ENCODE measurements at regions not wholly inside any gene's neighbourhood (a gene's known extent, or its start where the extent isn't known, plus 50 kb on each side); places are given as distances from the start of the nearest gene placed in this dataset.

DNA sequence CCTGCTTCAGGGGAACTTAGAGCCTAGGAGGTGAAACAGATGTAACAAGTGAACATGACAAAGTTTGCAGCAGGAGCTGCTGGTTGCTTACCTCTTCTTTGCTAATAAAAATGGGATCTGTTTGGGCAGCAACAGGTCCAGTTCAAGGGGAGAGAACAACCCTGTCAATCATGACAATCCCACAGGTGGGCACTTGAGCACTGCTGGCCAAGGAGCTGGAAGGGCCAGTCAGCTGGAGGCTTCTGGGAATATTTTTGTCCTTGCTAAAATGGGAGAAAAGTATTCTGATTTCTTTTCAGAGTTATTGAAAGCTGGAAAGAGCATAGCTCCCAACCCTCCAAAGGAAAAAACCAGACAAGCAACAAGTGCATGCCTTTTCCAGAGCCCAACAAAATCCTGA lies 477.7 kb upstream of the SULF2 start:
- TF ChIP-seq, protein P1, sequence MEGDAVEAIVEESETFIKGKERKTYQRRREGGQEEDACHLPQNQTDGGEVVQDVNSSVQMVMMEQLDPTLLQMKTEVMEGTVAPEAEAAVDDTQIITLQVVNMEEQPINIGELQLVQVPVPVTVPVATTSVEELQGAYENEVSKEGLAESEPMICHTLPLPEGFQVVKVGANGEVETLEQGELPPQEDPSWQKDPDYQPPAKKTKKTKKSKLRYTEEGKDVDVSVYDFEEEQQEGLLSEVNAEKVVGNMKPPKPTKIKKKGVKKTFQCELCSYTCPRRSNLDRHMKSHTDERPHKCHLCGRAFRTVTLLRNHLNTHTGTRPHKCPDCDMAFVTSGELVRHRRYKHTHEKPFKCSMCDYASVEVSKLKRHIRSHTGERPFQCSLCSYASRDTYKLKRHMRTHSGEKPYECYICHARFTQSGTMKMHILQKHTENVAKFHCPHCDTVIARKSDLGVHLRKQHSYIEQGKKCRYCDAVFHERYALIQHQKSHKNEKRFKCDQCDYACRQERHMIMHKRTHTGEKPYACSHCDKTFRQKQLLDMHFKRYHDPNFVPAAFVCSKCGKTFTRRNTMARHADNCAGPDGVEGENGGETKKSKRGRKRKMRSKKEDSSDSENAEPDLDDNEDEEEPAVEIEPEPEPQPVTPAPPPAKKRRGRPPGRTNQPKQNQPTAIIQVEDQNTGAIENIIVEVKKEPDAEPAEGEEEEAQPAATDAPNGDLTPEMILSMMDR (IDR thresholded peaks at IDR 0.05), result no peak
- H3K4me3 ChIP-seq (ENCODE audit: low read depth in 1 of 2, low read length in 1 of 2), result no peak overlapping the region
- H3K9me3 ChIP-seq, result no peaks in the 10 kb centered on the region
- H3K27me3 ChIP-seq, result peaks cover 7% of the 10 kb centered on the region
- no peak overlapping the region for H3K27ac ChIP-seq
- H3K36me3 ChIP-seq, result no peaks in the 10 kb centered on the region
- no peaks in the 10 kb centered on the region for H3K4me1 ChIP-seq (ENCODE audit: control insufficient read depth in 1 of 2, insufficient read depth in 1 of 2, low read depth in 1 of 2, low read length in 1 of 2)

DNA sequence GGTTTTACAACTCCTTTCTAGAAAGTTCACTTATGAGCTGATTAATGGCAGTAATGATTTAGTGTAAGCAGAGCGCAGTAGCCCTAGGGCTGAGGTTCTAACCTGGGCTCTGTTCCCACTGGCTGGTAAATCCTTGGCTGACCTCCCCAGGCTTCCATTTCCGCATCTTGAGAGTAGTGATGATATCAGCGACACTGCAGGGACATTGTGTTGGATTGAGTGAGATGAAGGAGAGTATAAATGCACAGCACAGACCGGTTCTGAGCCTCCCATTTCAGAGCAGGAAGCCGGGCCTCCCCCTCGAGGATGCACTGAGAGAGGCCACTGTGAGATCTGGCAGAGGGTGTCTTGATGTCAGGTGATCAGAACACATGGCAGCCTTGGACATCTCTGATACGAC lies 477.2 kb upstream of the SULF2 start:
- no peaks in the 10 kb centered on the region for H3K36me3 ChIP-seq
- H3K27ac ChIP-seq, result no peak overlapping the region
- H3K9me3 ChIP-seq, result no peaks in the 10 kb centered on the region
- H3K4me1 ChIP-seq (ENCODE audit: control insufficient read depth in 1 of 2, insufficient read depth in 1 of 2, low read depth in 1 of 2, low read length in 1 of 2), result no peaks in the 10 kb centered on the region
- TF ChIP-seq, protein P1 (IDR thresholded peaks at IDR 0.05), result no peak
- H3K4me3 ChIP-seq (ENCODE audit: low read depth in 1 of 2, low read length in 1 of 2), result no peak overlapping the region
- H3K27me3 ChIP-seq, result peaks cover 7% of the 10 kb centered on the region

DNA sequence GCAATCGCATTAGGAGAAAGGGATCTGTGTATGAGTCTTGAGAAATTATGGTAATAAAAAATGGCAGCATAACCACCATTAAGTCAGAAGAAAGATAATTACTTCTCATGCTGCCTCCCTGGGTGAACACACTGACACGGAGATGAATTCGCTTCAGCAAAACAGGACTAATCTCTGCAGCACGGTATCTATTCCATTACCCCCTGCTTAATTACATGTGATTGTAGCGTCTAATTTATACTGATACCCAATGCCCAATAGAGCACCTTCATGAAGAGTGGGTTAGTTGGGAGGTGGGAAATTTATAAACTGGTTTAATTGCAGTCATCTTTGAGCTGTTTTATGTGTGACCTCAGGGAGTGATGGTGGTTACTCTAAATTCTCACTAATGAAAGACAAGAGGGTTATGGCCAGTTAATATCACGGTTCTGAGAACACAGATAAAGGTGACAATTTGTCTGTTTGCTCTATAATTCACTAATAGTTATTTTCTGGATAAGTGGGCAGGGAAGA lies 476.2 kb upstream of the SULF2 start:
- Histone ChIP-seq H3K4me1 (ENCODE audit: control insufficient read depth in 1 of 2, insufficient read depth in 1 of 2, low read depth in 1 of 2, low read length in 1 of 2) (no peaks in the 10 kb centered on the region), H3K27me3 (peaks cover 7% of the 10 kb centered on the region), H3K36me3 (no peaks in the 10 kb centered on the region), H3K27ac (no peak overlapping the region), H3K4me3 (ENCODE audit: low read depth in 1 of 2, low read length in 1 of 2) (no peak overlapping the region), H3K9me3 (no peaks in the 10 kb centered on the region)
- TF ChIP-seq, protein P1 (IDR thresholded peaks at IDR 0.05), result no peak

DNA sequence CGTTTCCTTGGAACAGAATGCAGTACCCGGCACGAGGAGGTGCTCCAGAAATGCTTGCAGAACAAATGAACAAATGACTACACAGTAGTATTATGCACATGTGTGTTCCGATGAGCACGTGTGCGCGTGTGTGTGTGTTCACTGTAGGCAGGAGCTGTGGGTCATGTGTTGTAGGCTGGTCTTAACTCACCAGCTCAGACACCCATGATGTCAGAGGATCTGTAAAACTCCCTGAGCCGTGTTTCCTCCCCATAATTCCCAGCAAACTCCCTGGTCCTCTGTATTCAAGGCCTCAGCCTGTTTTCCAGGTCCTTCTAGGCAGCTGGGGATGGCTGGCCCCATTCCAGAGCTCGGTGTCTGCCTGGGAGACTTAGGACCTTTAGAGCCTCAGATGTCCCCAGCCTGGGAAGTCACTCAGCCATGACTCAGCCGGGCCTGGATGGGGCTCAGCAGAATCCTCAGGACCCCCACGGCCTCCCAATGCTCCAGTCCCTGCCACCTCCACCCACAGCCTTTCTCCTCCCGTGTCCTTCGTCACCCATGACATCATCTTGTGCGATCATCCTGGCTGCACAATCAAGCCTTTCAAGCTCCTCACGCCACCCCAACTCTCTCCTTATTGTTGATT lies 475.0 kb upstream of the SULF2 start:
- TF ChIP-seq, protein P1 (IDR thresholded peaks at IDR 0.05), result no peak
- Histone ChIP-seq H3K9me3 (no peaks in the 10 kb centered on the region), H3K27me3 (peaks cover 7% of the 10 kb centered on the region), H3K4me3 (ENCODE audit: low read depth in 1 of 2, low read length in 1 of 2) (no peak overlapping the region), H3K27ac (no peak overlapping the region), H3K4me1 (ENCODE audit: control insufficient read depth in 1 of 2, insufficient read depth in 1 of 2, low read depth in 1 of 2, low read length in 1 of 2) (no peaks in the 10 kb centered on the region), H3K36me3 (no peaks in the 10 kb centered on the region)

DNA sequence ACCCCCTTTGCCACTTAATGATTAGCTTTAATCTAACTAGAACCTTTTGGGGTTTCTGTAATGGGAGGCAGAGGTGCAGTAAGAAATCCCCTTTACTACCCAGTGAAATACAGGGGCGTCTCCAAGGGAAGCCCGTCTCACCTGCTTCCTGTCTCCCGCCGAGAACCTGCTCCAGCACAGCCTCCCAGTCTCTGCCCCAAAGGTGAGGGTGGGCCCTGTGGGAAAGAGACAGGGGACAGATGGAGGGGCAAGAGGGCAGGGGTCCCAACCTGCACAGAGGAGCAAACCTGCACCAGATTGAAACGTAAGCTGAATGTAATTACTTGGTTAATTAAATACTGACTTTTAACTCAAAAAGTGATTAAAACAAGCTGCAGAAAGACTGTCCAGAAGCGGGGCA lies 474.2 kb upstream of the SULF2 start:
- Histone ChIP-seq H3K27ac (no peak overlapping the region), H3K4me1 (ENCODE audit: control insufficient read depth in 1 of 2, insufficient read depth in 1 of 2, low read depth in 1 of 2, low read length in 1 of 2) (no peaks in the 10 kb centered on the region), H3K9me3 (no peaks in the 10 kb centered on the region), H3K27me3 (peaks cover 7% of the 10 kb centered on the region), H3K36me3 (no peaks in the 10 kb centered on the region), H3K4me3 (ENCODE audit: low read depth in 1 of 2, low read length in 1 of 2) (no peak overlapping the region)
- TF ChIP-seq, protein P1 (IDR thresholded peaks at IDR 0.05), result no peak
